NCI-H82 treated with DMSO at 0.1 percent for 48 hours (cell line): ENCODE measurements at regions not wholly inside any gene's neighbourhood (a gene's known extent, or its start where the extent isn't known, plus 50 kb on each side); places are given as distances from the start of the nearest gene placed in this dataset.

Experiments used
- DNase-seq: peaks from one replicate; lab custom pipeline; 2025; ENCODE audit not compliant: unreplicated experiment; lab: John Stamatoyannopoulos, UW

GRCh38 chr10:83248106-83248631, 891.1 kb upstream of the GHITM start:
- DNase-seq: no peak

GRCh38 chr10:83250396-83250795, 888.9 kb upstream of the GHITM start:
- DNase-seq: no peak

GRCh38 chr10:83252169-83252568, 887.1 kb upstream of the GHITM start:
- DNase-seq: no peak

- no peak for DNase-seq
These were observed 886.7 kb upstream of the GHITM start for GRCh38 chr10:83252596-83252995.

- DNase-seq: no peak
These were observed 886.2 kb upstream of the GHITM start for GRCh38 chr10:83253011-83253671.

- no peak for DNase-seq
These were observed 884.6 kb upstream of the GHITM start for GRCh38 chr10:83254698-83255097.

- no peak for DNase-seq
These were observed 876.9 kb upstream of the GHITM start for GRCh38 chr10:83262434-83262833.

GRCh38 chr10:83272666-83273434, 866.5 kb upstream of the GHITM start:
- DNase-seq: no peak

- no peak for DNase-seq
These were observed 865.2 kb upstream of the GHITM start for GRCh38 chr10:83274088-83274487.

GRCh38 chr10:83276971-83277370, 862.3 kb upstream of the GHITM start:
- DNase-seq: no peak

GRCh38 chr10:83283151-83283550, 856.2 kb upstream of the GHITM start:
- no peak for DNase-seq

- DNase-seq: no peak
These were observed 851.9 kb upstream of the GHITM start for GRCh38 chr10:83287374-83287773.

GRCh38 chr10:83289373-83289772, 849.9 kb upstream of the GHITM start:
- DNase-seq: no peak

- no peak for DNase-seq
These were observed 849.4 kb upstream of the GHITM start for GRCh38 chr10:83289948-83290347.

GRCh38 chr10:83301732-83302131, 837.6 kb upstream of the GHITM start:
- no peak for DNase-seq

- DNase-seq: no peak
These were observed 836.7 kb upstream of the GHITM start for GRCh38 chr10:83302623-83303022.

GRCh38 chr10:83310688-83311087, 828.6 kb upstream of the GHITM start:
- no peak for DNase-seq

- no peak for DNase-seq
These were observed 826.7 kb upstream of the GHITM start for GRCh38 chr10:83312570-83312969.

- no peak for DNase-seq
These were observed 806.6 kb upstream of the GHITM start for GRCh38 chr10:83332690-83333089.

GRCh38 chr10:83333566-83333965, 805.7 kb upstream of the GHITM start:
- DNase-seq: no peak

GRCh38 chr10:83343676-83344075, 795.6 kb upstream of the GHITM start:
- no peak for DNase-seq

- no peak for DNase-seq
These were observed 792.9 kb upstream of the GHITM start for GRCh38 chr10:83346266-83346910.
